HG02759 (cell line): ENCODE measurements at regions not wholly inside any gene's neighbourhood (a gene's known extent, or its start where the extent isn't known, plus 50 kb on each side); places are given as distances from the start of the nearest gene placed in this dataset.

Experiments
- ATAC-seq: cut with Tn5 transposase; IDR thresholded peaks from one replicate; pipeline ENCODE4 v1.9.1; 2021; ENCODE audit warnings: mild to moderate bottlenecking, moderate library complexity; ENCODE audit not compliant: unreplicated experiment

- no peak for ATAC-seq
Observed at GRCh38 chr16:48950184-48950583, 331.5 kb downstream of the CBLN1 start.

GRCh38 chr16:48949636-48950035, 332.0 kb downstream of the CBLN1 start:
- no peak for ATAC-seq

GRCh38 chr16:48948911-48949310, 332.7 kb downstream of the CBLN1 start:
- ATAC-seq, result no peak

- no peak for ATAC-seq
Observed at GRCh38 chr16:48947371-48947713, 334.3 kb downstream of the CBLN1 start.

- ATAC-seq, result no peak
Observed at GRCh38 chr16:48946686-48947370, 334.8 kb downstream of the CBLN1 start.

- no peak for ATAC-seq
Observed at GRCh38 chr16:48942996-48943395, 333.0 kb upstream of the N4BP1 start.

GRCh38 chr16:48936811-48937210, 326.8 kb upstream of the N4BP1 start:
- no peak for ATAC-seq

GRCh38 chr16:48932216-48932855, 322.4 kb upstream of the N4BP1 start:
- no peak for ATAC-seq

GRCh38 chr16:48930951-48931553, 321.1 kb upstream of the N4BP1 start:
- ATAC-seq, result no peak

GRCh38 chr16:48919791-48920190, 309.8 kb upstream of the N4BP1 start:
- no peak for ATAC-seq

- no peak for ATAC-seq
Observed at GRCh38 chr16:48918520-48919258, 308.7 kb upstream of the N4BP1 start.

- ATAC-seq, result no peak
Observed at GRCh38 chr16:48916566-48916965, 306.6 kb upstream of the N4BP1 start.

- ATAC-seq, result no peak
Observed at GRCh38 chr16:48914070-48914469, 304.1 kb upstream of the N4BP1 start.

GRCh38 chr16:48913384-48913783, 303.4 kb upstream of the N4BP1 start:
- ATAC-seq, result no peak

- no peak for ATAC-seq
Observed at GRCh38 chr16:48912360-48912759, 302.4 kb upstream of the N4BP1 start.

GRCh38 chr16:48911700-48912099, 301.7 kb upstream of the N4BP1 start:
- no peak for ATAC-seq

GRCh38 chr16:48910214-48910613, 300.2 kb upstream of the N4BP1 start:
- ATAC-seq, result no peak

- ATAC-seq, result no peak
Observed at GRCh38 chr16:48909231-48909630, 299.3 kb upstream of the N4BP1 start.

- ATAC-seq, result peak; percentile 83
Observed at GRCh38 chr16:48907906-48908634, 298.1 kb upstream of the N4BP1 start.

- ATAC-seq, result no peak
Observed at GRCh38 chr16:48905632-48906505, 295.9 kb upstream of the N4BP1 start.
